AG09309 (cell line): ENCODE measurements at regions not wholly inside any gene's neighbourhood (a gene's known extent, or its start where the extent isn't known, plus 50 kb on each side); places are given as distances from the start of the nearest gene placed in this dataset.
"Not testable (repeated sequence)": the region's sequence is repeated elsewhere in the genome, so short reads cannot be mapped to it uniquely, and the experiment has no call there.

Experiments
- DNase-seq: peaks from one replicate; pipeline ENCODE4 v3.0.0-alpha.2; 2010; ENCODE audit warnings: low read depth
- H3K4me3 ChIP-seq: 2 replicates; pipeline ENCODE4 v1.5.1; 2011; ENCODE audit warnings: mild to moderate bottlenecking, low read depth, low read length, moderate library complexity; ENCODE audit not compliant: control insufficient read depth
- TF ChIP-seq, protein P1 (sequence below): IDR thresholded peaks from 2 replicates; pipeline ENCODE4 v1.5.1; 2011; ENCODE audit warnings: mild to moderate bottlenecking, low read depth, low read length, inconsistent platforms; ENCODE audit not compliant: insufficient read depth, control insufficient read depth; ENCODE audit errors: missing control alignments

- H3K4me3 ChIP-seq = no peak overlapping the region
- TF ChIP-seq, protein P1, sequence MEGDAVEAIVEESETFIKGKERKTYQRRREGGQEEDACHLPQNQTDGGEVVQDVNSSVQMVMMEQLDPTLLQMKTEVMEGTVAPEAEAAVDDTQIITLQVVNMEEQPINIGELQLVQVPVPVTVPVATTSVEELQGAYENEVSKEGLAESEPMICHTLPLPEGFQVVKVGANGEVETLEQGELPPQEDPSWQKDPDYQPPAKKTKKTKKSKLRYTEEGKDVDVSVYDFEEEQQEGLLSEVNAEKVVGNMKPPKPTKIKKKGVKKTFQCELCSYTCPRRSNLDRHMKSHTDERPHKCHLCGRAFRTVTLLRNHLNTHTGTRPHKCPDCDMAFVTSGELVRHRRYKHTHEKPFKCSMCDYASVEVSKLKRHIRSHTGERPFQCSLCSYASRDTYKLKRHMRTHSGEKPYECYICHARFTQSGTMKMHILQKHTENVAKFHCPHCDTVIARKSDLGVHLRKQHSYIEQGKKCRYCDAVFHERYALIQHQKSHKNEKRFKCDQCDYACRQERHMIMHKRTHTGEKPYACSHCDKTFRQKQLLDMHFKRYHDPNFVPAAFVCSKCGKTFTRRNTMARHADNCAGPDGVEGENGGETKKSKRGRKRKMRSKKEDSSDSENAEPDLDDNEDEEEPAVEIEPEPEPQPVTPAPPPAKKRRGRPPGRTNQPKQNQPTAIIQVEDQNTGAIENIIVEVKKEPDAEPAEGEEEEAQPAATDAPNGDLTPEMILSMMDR = no peak
- DNase-seq = no peak
Observed at GRCh38 chr4:111154934-111155333, 532.1 kb upstream of the PITX2 start.

GRCh38 chr4:111164556-111164955 is 541.7 kb upstream of the PITX2 start:
- not testable (repeated sequence) for DNase-seq, H3K4me3 ChIP-seq
- TF ChIP-seq, protein P1 = peak; percentile 17

DNA sequence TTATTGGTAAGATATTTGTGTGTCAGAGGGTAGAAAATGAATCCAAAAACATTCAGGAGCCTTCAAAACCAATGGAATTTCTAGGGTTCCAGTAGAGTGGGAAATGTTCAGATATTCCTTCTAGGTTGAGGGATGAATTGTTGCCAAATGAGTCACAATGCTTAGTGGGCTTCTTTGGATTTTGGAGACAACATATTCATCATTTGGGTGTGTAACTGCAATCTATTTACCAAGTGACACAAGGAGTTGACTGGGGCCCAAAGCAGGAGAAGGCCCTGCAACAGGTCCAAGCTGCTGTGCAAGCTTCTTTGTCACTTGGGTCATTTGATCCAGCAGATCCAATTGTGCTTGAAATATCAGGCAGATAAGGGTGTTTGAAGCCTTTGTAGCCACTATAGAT is 551.5 kb upstream of the PITX2 start:
- no peak for DNase-seq
- no peak overlapping the region for H3K4me3 ChIP-seq
- TF ChIP-seq, protein P1 = no peak

DNA sequence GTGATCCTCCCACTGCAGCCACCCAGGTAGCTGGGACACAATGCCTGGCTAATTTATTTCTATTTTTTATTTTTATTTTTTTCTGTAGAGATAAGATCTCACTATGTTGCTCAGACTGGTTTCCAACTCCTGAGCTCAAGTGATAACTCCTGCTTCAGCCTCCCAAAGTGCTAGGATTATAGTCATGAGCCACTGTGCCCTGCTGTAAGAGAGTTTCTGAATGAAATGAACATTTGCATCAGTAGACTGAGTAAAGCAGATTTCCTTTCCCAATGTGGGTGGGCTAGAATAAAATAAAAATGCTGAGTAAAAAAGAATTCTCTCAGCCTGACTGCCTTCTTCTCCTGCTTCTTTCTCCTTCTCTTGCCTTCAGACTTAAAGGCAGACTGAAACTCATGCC is 555.4 kb upstream of the PITX2 start:
- TF ChIP-seq, protein P1 = no peak

GRCh38 chr4:111187108-111187507 is 564.2 kb upstream of the PITX2 start:
- DNase-seq = no peak
- TF ChIP-seq, protein P1 = no peak
- H3K4me3 ChIP-seq = no peak overlapping the region

More for the DNA sequence above, 555.4 kb upstream of the PITX2 start:
- H3K4me3 ChIP-seq = no peak overlapping the region
- DNase-seq = no peak

DNA sequence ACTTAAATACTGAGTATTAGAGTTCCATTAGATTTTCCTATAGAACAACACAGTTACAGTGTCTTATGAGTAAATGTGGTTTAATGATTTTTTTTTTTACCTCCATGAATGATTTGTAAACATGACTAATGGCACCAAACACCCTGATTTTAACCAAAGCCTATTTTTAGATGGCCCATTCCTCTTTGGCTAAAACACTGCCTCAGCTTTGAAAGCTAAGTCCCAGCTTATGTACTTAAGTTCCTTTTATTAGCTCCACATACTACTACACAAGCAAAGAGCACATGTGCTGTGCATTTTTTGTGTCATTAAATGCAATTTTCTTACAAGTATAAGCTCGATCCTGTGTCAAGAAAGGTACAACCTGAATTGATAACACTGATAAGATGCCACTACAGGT is 575.6 kb upstream of the PITX2 start:
- DNase-seq = no peak
- H3K4me3 ChIP-seq = no peak overlapping the region
- TF ChIP-seq, protein P1 = no peak

DNA sequence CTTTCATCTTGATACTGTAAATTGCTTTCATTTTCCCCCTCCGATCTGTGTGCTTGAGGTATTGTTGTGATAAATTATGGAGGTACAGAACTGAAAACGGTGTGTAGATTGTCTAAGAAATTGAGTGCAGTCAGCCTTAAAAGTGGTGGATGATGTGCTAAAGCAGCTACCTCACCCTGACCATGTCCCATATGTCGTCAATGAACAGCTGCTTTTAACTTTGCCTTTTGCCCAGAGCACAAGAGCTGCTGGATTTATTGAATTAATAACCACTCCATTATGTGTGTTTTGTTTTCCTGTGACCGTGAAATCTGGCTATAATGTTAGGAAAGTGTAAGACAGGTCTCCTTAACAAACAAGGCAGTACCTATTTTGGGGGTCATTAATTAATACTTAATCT is 581.9 kb upstream of the PITX2 start:
- TF ChIP-seq, protein P1 = no peak
- no peak overlapping the region for H3K4me3 ChIP-seq
- DNase-seq = no peak
